ENCODE measurements at regions not wholly inside any gene's neighbourhood (a gene's known extent, or its start where the extent isn't known, plus 50 kb on each side); places are given as distances from the start of the nearest gene placed in this dataset.

GRCh38 chr13:65834897-65835296, 1395.2 kb downstream of the PCDH9 start:
- H3K36me3 ChIP-seq: no peaks in the 10 kb centered on the region
- TF ChIP-seq CTCF (IDR thresholded peaks at IDR 0.05): no peak
- no peak for TF ChIP-seq POLR2A (IDR thresholded peaks at IDR 0.05)
- intact Hi-C loops (cut with DNase I): no loop called here

GRCh38 chr13:65830411-65831205, 1399.5 kb downstream of the PCDH9 start:
- TF ChIP-seq POLR2A (IDR thresholded peaks at IDR 0.05) (no peak), CTCF (IDR thresholded peaks at IDR 0.05) (no peak)
- no peak for DNase-seq
- Histone ChIP-seq H3K36me3 (no peaks in the 10 kb centered on the region), H3K4me3 (replicated peaks in 1 of 3) (no peak overlapping the region), H3K9me3 (no peaks in the 10 kb centered on the region), H3K27me3 (no peaks in the 10 kb centered on the region), H3K27ac (no peak overlapping the region), H3K4me1 (no peaks in the 10 kb centered on the region)
- 78 to 85% methylated on average over 9 to 10 of the region's 10 CpGs for WGBS, 2 donors
- intact Hi-C loops (cut with DNase I): no loop called here

More at GRCh38 chr13:65834897-65835296, 1395.2 kb downstream of the PCDH9 start:
- DNase-seq: no peak
- no peaks in the 10 kb centered on the region for H3K27me3 ChIP-seq
- H3K27ac ChIP-seq: no peak overlapping the region
- no peak overlapping the region for H3K4me3 ChIP-seq (replicated peaks in 1 of 3)
- no peaks in the 10 kb centered on the region for H3K4me1 ChIP-seq
- WGBS, 2 donors: 46 to 51% methylated on average over 2 of the region's 2 CpGs
- no peaks in the 10 kb centered on the region for H3K9me3 ChIP-seq

- WGBS, 2 donors: 86 to 92% methylated on average over 16 of the region's 16 CpGs
- intact Hi-C loops (cut with DNase I): no loop called here
- Histone ChIP-seq H3K27me3 (no peaks in the 10 kb centered on the region), H3K27ac (no peak overlapping the region), H3K4me3 (replicated peaks in 1 of 3) (no peak overlapping the region), H3K4me1 (no peaks in the 10 kb centered on the region), H3K36me3 (no peaks in the 10 kb centered on the region), H3K9me3 (no peaks in the 10 kb centered on the region)
- DNase-seq: no peak
- TF ChIP-seq CTCF (IDR thresholded peaks at IDR 0.05) (no peak), POLR2A (IDR thresholded peaks at IDR 0.05) (no peak)
Measured at GRCh38 chr13:65829241-65830008, 1400.7 kb downstream of the PCDH9 start.

DNA sequence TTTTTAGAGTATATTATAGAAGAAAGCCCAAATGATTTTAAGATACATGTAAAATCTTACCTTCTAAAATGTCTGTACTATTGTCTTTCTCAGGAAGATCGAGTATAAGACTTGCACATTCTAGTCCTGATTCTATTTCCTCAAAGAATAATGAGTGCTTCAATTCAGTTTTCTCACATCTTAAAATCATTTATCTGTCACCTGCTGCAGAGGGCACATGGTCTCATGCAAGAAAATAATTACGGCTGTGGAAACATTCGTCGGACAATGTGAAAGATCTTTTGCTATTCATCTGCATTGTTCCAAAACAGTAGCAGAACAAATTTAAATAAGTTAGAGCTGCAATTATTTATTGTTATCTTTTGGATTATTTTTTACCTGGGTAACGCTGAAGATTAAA, 1403.5 kb downstream of the PCDH9 start:
- DNase-seq: no peak
- Histone ChIP-seq H3K9me3 (no peaks in the 10 kb centered on the region), H3K27ac (no peak overlapping the region), H3K36me3 (no peaks in the 10 kb centered on the region), H3K4me3 (replicated peaks in 1 of 3) (no peak overlapping the region), H3K4me1 (no peaks in the 10 kb centered on the region), H3K27me3 (no peaks in the 10 kb centered on the region)
- 83 to 84% methylated on average over 5 of the region's 5 CpGs for WGBS, 2 donors
- no peak for TF ChIP-seq CTCF (IDR thresholded peaks at IDR 0.05)
- TF ChIP-seq POLR2A (IDR thresholded peaks at IDR 0.05): no peak
- intact Hi-C loops (cut with DNase I): no loop called here

GRCh38 chr13:65825039-65825438, 1405.1 kb downstream of the PCDH9 start:
- no peaks in the 10 kb centered on the region for H3K9me3 ChIP-seq
- no peaks in the 10 kb centered on the region for H3K4me1 ChIP-seq
- H3K27ac ChIP-seq: no peak overlapping the region
- DNase-seq: no peak
- H3K27me3 ChIP-seq: no peaks in the 10 kb centered on the region
- WGBS, 2 donors: 84 to 88% methylated on average over 1 of the region's 1 CpG
- TF ChIP-seq POLR2A (IDR thresholded peaks at IDR 0.05) (no peak), CTCF (IDR thresholded peaks at IDR 0.05) (no peak)
- no peak overlapping the region for H3K4me3 ChIP-seq (replicated peaks in 1 of 3)
- intact Hi-C loops (cut with DNase I): no loop called here
- no peaks in the 10 kb centered on the region for H3K36me3 ChIP-seq
